ENCODE measurements at regions not wholly inside any gene's neighbourhood (a gene's known extent, or its start where the extent isn't known, plus 50 kb on each side); places are given as distances from the start of the nearest gene placed in this dataset.

- H3K4me3 ChIP-seq (ENCODE audit: low read depth, low read length): no peak overlapping the region
- no peak for DNase-seq (ENCODE audit: low read depth)
- TF ChIP-seq, protein P1, sequence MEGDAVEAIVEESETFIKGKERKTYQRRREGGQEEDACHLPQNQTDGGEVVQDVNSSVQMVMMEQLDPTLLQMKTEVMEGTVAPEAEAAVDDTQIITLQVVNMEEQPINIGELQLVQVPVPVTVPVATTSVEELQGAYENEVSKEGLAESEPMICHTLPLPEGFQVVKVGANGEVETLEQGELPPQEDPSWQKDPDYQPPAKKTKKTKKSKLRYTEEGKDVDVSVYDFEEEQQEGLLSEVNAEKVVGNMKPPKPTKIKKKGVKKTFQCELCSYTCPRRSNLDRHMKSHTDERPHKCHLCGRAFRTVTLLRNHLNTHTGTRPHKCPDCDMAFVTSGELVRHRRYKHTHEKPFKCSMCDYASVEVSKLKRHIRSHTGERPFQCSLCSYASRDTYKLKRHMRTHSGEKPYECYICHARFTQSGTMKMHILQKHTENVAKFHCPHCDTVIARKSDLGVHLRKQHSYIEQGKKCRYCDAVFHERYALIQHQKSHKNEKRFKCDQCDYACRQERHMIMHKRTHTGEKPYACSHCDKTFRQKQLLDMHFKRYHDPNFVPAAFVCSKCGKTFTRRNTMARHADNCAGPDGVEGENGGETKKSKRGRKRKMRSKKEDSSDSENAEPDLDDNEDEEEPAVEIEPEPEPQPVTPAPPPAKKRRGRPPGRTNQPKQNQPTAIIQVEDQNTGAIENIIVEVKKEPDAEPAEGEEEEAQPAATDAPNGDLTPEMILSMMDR (IDR thresholded peaks at IDR 0.05; ENCODE audit: insufficient read depth, low read length): no peak
Observed at GRCh38 chr6:15824811-15825210, 162.0 kb upstream of the DTNBP1 start.

GRCh38 chr6:15823838-15824414, 161.1 kb upstream of the DTNBP1 start:
- no peak for DNase-seq (ENCODE audit: low read depth)
- TF ChIP-seq, protein P1 (IDR thresholded peaks at IDR 0.05; ENCODE audit: insufficient read depth, low read length): no peak
- no peak overlapping the region for H3K4me3 ChIP-seq (ENCODE audit: low read depth, low read length)

GRCh38 chr6:15822835-15823234, 160.0 kb upstream of the DTNBP1 start:
- no peak for DNase-seq (ENCODE audit: low read depth)
- TF ChIP-seq, protein P1 (IDR thresholded peaks at IDR 0.05; ENCODE audit: insufficient read depth, low read length): no peak
- no peak overlapping the region for H3K4me3 ChIP-seq (ENCODE audit: low read depth, low read length)

DNA sequence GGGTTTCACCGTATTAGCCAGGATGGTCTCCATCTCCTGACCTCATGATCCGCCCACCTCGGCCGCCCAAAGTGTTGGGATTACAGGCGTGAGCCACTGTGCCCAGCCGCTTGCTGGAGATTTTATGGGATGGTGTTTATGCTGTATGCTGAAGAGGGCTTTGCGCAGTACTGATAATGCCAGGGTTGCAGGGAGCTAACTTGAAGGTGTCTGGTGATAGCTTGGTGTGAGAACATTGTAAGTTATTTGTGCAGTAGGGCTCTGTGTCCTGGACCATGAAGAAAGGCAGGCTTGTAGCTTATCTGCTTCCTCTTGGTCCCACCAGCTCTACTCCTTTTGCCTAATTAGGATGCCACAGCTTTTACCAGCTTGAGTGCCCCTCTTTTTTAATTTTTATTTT, 157.0 kb upstream of the DTNBP1 start:
- TF ChIP-seq, protein P1 (IDR thresholded peaks at IDR 0.05; ENCODE audit: insufficient read depth, low read length): no peak
- no peak for DNase-seq (ENCODE audit: low read depth)
- H3K4me3 ChIP-seq (ENCODE audit: low read depth, low read length): no peak overlapping the region

GRCh38 chr6:15819226-15819625, 156.4 kb upstream of the DTNBP1 start:
- H3K4me3 ChIP-seq (ENCODE audit: low read depth, low read length): no peak overlapping the region
- no peak for DNase-seq (ENCODE audit: low read depth)
- TF ChIP-seq, protein P1 (IDR thresholded peaks at IDR 0.05; ENCODE audit: insufficient read depth, low read length): no peak

DNA sequence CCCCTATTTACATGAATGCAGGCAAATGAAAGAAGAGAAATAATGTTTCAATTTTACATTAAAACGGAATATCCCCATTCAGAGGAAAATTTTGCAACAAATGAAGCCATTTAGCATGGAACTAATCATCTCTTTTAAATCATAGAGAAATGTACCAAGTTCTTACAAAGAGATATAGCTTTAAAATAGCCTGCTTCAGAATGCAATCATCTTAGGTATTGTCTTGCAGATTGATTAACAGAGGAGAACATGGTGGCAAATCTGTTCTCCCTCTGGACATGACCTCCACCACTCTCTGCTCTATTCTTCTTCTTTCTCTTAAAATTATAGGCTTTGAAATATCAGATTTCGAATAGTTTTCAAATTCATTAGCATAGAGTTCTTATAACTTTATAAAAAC, 155.7 kb upstream of the DTNBP1 start:
- H3K4me3 ChIP-seq (ENCODE audit: low read depth, low read length): no peak overlapping the region
- no peak for DNase-seq (ENCODE audit: low read depth)
- TF ChIP-seq, protein P1 (IDR thresholded peaks at IDR 0.05; ENCODE audit: insufficient read depth, low read length): no peak

DNA sequence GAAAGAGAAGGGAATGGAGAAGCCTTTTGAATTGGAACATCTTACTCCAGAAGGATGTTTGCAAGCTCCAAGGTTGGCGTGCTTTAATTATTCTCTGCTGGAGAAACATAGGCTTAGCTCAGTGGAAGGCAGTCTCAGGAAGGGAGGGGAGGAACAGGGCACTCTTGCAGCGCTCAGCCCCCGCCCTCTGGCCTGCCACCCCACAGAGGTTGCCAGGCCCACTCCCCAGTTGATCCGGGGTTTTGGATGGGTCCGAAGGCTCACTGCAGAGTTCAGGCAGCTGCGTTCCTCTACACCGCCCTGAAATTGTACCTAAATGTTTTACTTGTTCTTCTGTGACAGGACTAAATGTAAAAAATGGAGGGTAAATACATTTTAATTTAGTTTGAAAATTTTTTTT, 155.2 kb upstream of the DTNBP1 start:
- no peak overlapping the region for H3K4me3 ChIP-seq (ENCODE audit: low read depth, low read length)
- DNase-seq (ENCODE audit: low read depth): no peak
- TF ChIP-seq, protein P1 (IDR thresholded peaks at IDR 0.05; ENCODE audit: insufficient read depth, low read length): no peak

Measured in fibroblast of the aortic adventitia (primary cell).